ENCODE measurements at regions not wholly inside any gene's neighbourhood (a gene's known extent, or its start where the extent isn't known, plus 50 kb on each side); places are given as distances from the start of the nearest gene placed in this dataset.

GRCh38 chr5:124481419-124481818 lies 265.0 kb downstream of the ZNF608 start:
- H3K4me2 ChIP-seq (ENCODE audit: low read length) = no peak overlapping the region
- H2AFZ ChIP-seq (ENCODE audit: low read length) = no peak overlapping the region
- H3K9me2 ChIP-seq (ENCODE audit: insufficient read depth, low read length) = no peaks in the 10 kb centered on the region
- CTCF ChIA-PET (ENCODE audit: unreplicated experiment) = no interaction called here
- no peaks in the 10 kb centered on the region for H3K36me3 ChIP-seq (ENCODE audit: insufficient read depth, low read length)
- intact Hi-C loops (cut with micrococcal nuclease; ENCODE audit: unreplicated experiment) = no loop called here
- H3K79me2 ChIP-seq (ENCODE audit: insufficient read depth, low read depth, low read length) = no peaks in the 10 kb centered on the region
- H4K20me1 ChIP-seq (ENCODE audit: insufficient read depth, low read length) = no peaks in the 10 kb centered on the region
- no peaks in the 10 kb centered on the region for H3K9me3 ChIP-seq (ENCODE audit: low read length)
- POLR2A ChIA-PET = interaction anchor here (0.6 to 0.7 kb wide), 2 partner anchors 135 to 307 kb away, joined by 3 read pairs; no protein-coding TSS in a partner anchor
- H3K27ac ChIP-seq (ENCODE audit: low read depth, low read length, poor library complexity, severe bottlenecking) = no peak overlapping the region
- no peak overlapping the region for H3K4me3 ChIP-seq (ENCODE audit: low read depth, low read length, poor library complexity, severe bottlenecking)
- TF ChIP-seq EZH2phosphoT487 (IDR thresholded peaks at IDR 0.05; ENCODE audit: borderline replicate concordance, low read depth, low read length) = no peak
- TF ChIP-seq CTCF (conservative IDR thresholded peaks at IDR 0.05; ENCODE audit: low read length) = no peak
- no peaks in the 10 kb centered on the region for H3K4me1 ChIP-seq (ENCODE audit: insufficient read depth, low read length, poor library complexity, severe bottlenecking)
- no TSS peak for BruUV-seq (replicated peaks)
- no peak for DNase-seq (ENCODE audit: low spot score)

GRCh38 chr5:124480964-124481363 lies 265.5 kb downstream of the ZNF608 start:
- Histone ChIP-seq H4K20me1 (ENCODE audit: insufficient read depth, low read length) (no peaks in the 10 kb centered on the region), H3K9me3 (ENCODE audit: low read length) (no peaks in the 10 kb centered on the region), H3K36me3 (ENCODE audit: insufficient read depth, low read length) (no peaks in the 10 kb centered on the region), H3K9me2 (ENCODE audit: insufficient read depth, low read length) (no peaks in the 10 kb centered on the region), H3K4me3 (ENCODE audit: low read depth, low read length, poor library complexity, severe bottlenecking) (no peak overlapping the region), H3K4me2 (ENCODE audit: low read length) (no peak overlapping the region), H3K4me1 (ENCODE audit: insufficient read depth, low read length, poor library complexity, severe bottlenecking) (no peaks in the 10 kb centered on the region), H3K27ac (ENCODE audit: low read depth, low read length, poor library complexity, severe bottlenecking) (no peak overlapping the region), H3K79me2 (ENCODE audit: insufficient read depth, low read depth, low read length) (no peaks in the 10 kb centered on the region), H2AFZ (ENCODE audit: low read length) (no peak overlapping the region)
- intact Hi-C loops (cut with micrococcal nuclease; ENCODE audit: unreplicated experiment) = no loop called here
- DNase-seq (ENCODE audit: low spot score) = no peak
- TF ChIP-seq EZH2phosphoT487 (IDR thresholded peaks at IDR 0.05; ENCODE audit: borderline replicate concordance, low read depth, low read length) = no peak
- TF ChIP-seq CTCF (conservative IDR thresholded peaks at IDR 0.05; ENCODE audit: low read length) = no peak
- POLR2A ChIA-PET = interaction anchor here (0.6 to 0.7 kb wide), 2 partner anchors 135 to 307 kb away, joined by 3 read pairs; no protein-coding TSS in a partner anchor
- CTCF ChIA-PET (ENCODE audit: unreplicated experiment) = no interaction called here
- no TSS peak for BruUV-seq (replicated peaks)

- Histone ChIP-seq H3K9me3 (ENCODE audit: low read length) (no peaks in the 10 kb centered on the region), H3K4me2 (ENCODE audit: low read length) (no peak overlapping the region), H3K27ac (ENCODE audit: low read depth, low read length, poor library complexity, severe bottlenecking) (no peak overlapping the region), H2AFZ (ENCODE audit: low read length) (no peak overlapping the region), H3K4me3 (ENCODE audit: low read depth, low read length, poor library complexity, severe bottlenecking) (no peak overlapping the region), H4K20me1 (ENCODE audit: insufficient read depth, low read length) (no peaks in the 10 kb centered on the region), H3K79me2 (ENCODE audit: insufficient read depth, low read depth, low read length) (no peaks in the 10 kb centered on the region), H3K36me3 (ENCODE audit: insufficient read depth, low read length) (no peaks in the 10 kb centered on the region), H3K9me2 (ENCODE audit: insufficient read depth, low read length) (no peaks in the 10 kb centered on the region), H3K4me1 (ENCODE audit: insufficient read depth, low read length, poor library complexity, severe bottlenecking) (no peaks in the 10 kb centered on the region)
- intact Hi-C loops (cut with micrococcal nuclease; ENCODE audit: unreplicated experiment) = no loop called here
- DNase-seq (ENCODE audit: low spot score) = no peak
- CTCF ChIA-PET (ENCODE audit: unreplicated experiment) = no interaction called here
- POLR2A ChIA-PET = interaction anchor here (0.5 to 1.1 kb wide), 6 partner anchors 18 to 513 kb away, joined by 3 to 4 read pairs (median 4); no protein-coding TSS in a partner anchor
- BruUV-seq (replicated peaks) = no TSS peak
- no peak for TF ChIP-seq CTCF (conservative IDR thresholded peaks at IDR 0.05; ENCODE audit: low read length)
- no peak for TF ChIP-seq EZH2phosphoT487 (IDR thresholded peaks at IDR 0.05; ENCODE audit: borderline replicate concordance, low read depth, low read length)
Measured at GRCh38 chr5:124480022-124480421, 266.4 kb downstream of the ZNF608 start.
